Calu3 (cell line): ENCODE measurements at regions not wholly inside any gene's neighbourhood (a gene's known extent, or its start where the extent isn't known, plus 50 kb on each side); places are given as distances from the start of the nearest gene placed in this dataset.

Experiments used
- BruUV-seq: library from RNA; stranded (reverse); fragments of 400-500 nt; replicated peaks from 2 replicates; lab custom pipeline; 2021; lab: Mats Ljungman, UMichigan
- CTCF ChIA-PET: fragments of 300-600 bp; sonication (Branson Sonifier 250); formaldehyde crosslinking; loops from one replicate; lab custom pipeline; 2022; ENCODE audit warnings: antibody characterized with exemption; lab: Charles Lee
- DNase-seq: peaks from one replicate; pipeline ENCODE4 v3.0.0; 2022
- H3K27ac Mint-ChIP-seq: one replicate; pipeline ENCODE4 v1.8.0; 2022; ENCODE audit warnings: mixed read lengths; ENCODE audit not compliant: unreplicated experiment
- H3K27me3 Mint-ChIP-seq: one replicate; pipeline ENCODE4 v1.8.0; 2022; ENCODE audit warnings: mixed read lengths; ENCODE audit not compliant: unreplicated experiment
- H3K36me3 Mint-ChIP-seq: one replicate; pipeline ENCODE4 v1.8.0; 2022; ENCODE audit warnings: mild to moderate bottlenecking, moderate library complexity, mixed read lengths; ENCODE audit not compliant: insufficient read depth, unreplicated experiment
- H3K4me1 Mint-ChIP-seq: one replicate; pipeline ENCODE4 v1.8.0; 2022; ENCODE audit warnings: mild to moderate bottlenecking, low read depth, mixed read lengths; ENCODE audit not compliant: unreplicated experiment
- H3K4me3 Mint-ChIP-seq: one replicate; pipeline ENCODE4 v1.8.0; 2022; ENCODE audit warnings: mild to moderate bottlenecking, low read depth, moderate library complexity, mixed read lengths; ENCODE audit not compliant: unreplicated experiment
- H3K9me3 Mint-ChIP-seq: one replicate; pipeline ENCODE4 v1.8.0; 2022; ENCODE audit warnings: low read depth, mixed read lengths; ENCODE audit not compliant: unreplicated experiment
- intact Hi-C: fragments of 100-400 bp; cut with micrococcal nuclease; formaldehyde crosslinking; loops from one replicate; pipeline ENCODE4 v1.10.0; 2022; ENCODE audit not compliant: unreplicated experiment
- TF ChIP-seq, protein P1 (sequence below): fragments of 200-600 bp; IDR thresholded peaks from one replicate; pipeline ENCODE4 v1.8.0; 2022; ENCODE audit warnings: antibody characterized with exemption; ENCODE audit not compliant: unreplicated experiment

DNA sequence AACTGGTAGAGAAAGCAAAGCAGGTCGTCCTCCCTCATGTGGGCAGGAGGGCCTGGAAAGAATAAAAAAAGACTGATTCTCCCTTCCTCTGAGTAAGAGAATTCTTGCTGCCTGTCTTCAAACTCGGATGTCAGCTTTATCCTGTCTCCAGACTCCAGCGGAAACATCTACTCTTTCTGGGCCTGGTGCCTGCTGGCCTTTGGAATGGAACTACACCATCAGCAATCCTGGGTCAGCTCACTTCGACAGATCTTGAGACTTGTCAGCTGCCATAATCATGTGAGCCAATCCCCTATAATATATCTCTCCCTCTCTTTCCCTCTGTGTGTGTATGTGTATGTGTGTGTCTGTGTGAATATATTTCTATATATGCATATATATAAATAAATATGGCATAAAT is 411.0 kb upstream of the DPP6 start:
- BruUV-seq: no TSS peak
- intact Hi-C loops: no loop called here
- Mint-ChIP-seq H3K27me3 (no peaks in the 10 kb centered on the region), H3K36me3 (no peaks in the 10 kb centered on the region), H3K9me3 (peaks cover 19% of the 10 kb centered on the region), H3K27ac (no peak overlapping the region), H3K4me1 (no peaks in the 10 kb centered on the region), H3K4me3 (no peak overlapping the region)
- TF ChIP-seq, protein P1, sequence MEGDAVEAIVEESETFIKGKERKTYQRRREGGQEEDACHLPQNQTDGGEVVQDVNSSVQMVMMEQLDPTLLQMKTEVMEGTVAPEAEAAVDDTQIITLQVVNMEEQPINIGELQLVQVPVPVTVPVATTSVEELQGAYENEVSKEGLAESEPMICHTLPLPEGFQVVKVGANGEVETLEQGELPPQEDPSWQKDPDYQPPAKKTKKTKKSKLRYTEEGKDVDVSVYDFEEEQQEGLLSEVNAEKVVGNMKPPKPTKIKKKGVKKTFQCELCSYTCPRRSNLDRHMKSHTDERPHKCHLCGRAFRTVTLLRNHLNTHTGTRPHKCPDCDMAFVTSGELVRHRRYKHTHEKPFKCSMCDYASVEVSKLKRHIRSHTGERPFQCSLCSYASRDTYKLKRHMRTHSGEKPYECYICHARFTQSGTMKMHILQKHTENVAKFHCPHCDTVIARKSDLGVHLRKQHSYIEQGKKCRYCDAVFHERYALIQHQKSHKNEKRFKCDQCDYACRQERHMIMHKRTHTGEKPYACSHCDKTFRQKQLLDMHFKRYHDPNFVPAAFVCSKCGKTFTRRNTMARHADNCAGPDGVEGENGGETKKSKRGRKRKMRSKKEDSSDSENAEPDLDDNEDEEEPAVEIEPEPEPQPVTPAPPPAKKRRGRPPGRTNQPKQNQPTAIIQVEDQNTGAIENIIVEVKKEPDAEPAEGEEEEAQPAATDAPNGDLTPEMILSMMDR: no peak
- DNase-seq: no peak
- CTCF ChIA-PET: no interaction called here

- TF ChIP-seq, protein P1: no peak
- no TSS peak for BruUV-seq
- H3K27me3 Mint-ChIP-seq: no peaks in the 10 kb centered on the region
- H3K4me3 Mint-ChIP-seq: no peak overlapping the region
- no peaks in the 10 kb centered on the region for H3K36me3 Mint-ChIP-seq
- no peaks in the 10 kb centered on the region for H3K4me1 Mint-ChIP-seq
- CTCF ChIA-PET: no interaction called here
- intact Hi-C loops: no loop called here
- no peak for DNase-seq
- peaks cover 17% of the 10 kb centered on the region for H3K9me3 Mint-ChIP-seq
- H3K27ac Mint-ChIP-seq: no peak overlapping the region
Measured at GRCh38 chr7:153642989-153643388, 409.2 kb upstream of the DPP6 start.

- intact Hi-C loops: no loop called here
- Mint-ChIP-seq H3K27me3 (no peaks in the 10 kb centered on the region), H3K9me3 (peaks cover 5% of the 10 kb centered on the region), H3K4me3 (no peak overlapping the region), H3K36me3 (no peaks in the 10 kb centered on the region), H3K27ac (no peak overlapping the region), H3K4me1 (no peaks in the 10 kb centered on the region)
- TF ChIP-seq, protein P1: no peak
- no TSS peak for BruUV-seq
- CTCF ChIA-PET: no interaction called here
- no peak for DNase-seq
Measured at GRCh38 chr7:153657182-153657800, 394.9 kb upstream of the DPP6 start.

DNA sequence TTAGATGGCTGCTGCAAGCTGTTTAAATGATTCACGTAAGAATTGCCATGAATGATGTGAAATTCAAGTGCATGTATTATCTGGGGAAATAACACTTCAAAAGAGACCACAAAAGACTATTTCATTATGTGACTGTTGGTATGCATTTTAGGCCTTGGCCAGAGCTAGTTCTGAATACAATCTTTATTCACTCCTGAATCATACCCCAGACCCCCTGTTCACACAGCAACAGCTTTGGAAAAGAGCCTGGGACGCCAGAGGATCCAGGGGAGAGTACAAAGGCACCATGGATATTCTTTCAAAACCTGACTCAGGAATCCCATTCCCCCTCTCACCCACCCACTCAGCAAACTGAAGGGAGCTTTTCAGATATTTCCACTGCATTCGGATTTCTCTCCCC is 377.1 kb upstream of the DPP6 start:
- Mint-ChIP-seq H3K4me1 (no peaks in the 10 kb centered on the region), H3K27me3 (no peaks in the 10 kb centered on the region), H3K9me3 (peaks cover 10% of the 10 kb centered on the region), H3K4me3 (no peak overlapping the region), H3K36me3 (no peaks in the 10 kb centered on the region), H3K27ac (no peak overlapping the region)
- CTCF ChIA-PET: no interaction called here
- TF ChIP-seq, protein P1: no peak
- no TSS peak for BruUV-seq
- intact Hi-C loops: no loop called here
- no peak for DNase-seq
